ENCODE measurements at regions not wholly inside any gene's neighbourhood (a gene's known extent, or its start where the extent isn't known, plus 50 kb on each side); places are given as distances from the start of the nearest gene placed in this dataset.
"Not testable (repeated sequence)": the region's sequence is repeated elsewhere in the genome, so short reads cannot be mapped to it uniquely, and the experiment has no call there.

GRCh38 chr6:144364782-144365181, 79.6 kb downstream of the UTRN start (continued):
- TF ChIP-seq, protein P1, sequence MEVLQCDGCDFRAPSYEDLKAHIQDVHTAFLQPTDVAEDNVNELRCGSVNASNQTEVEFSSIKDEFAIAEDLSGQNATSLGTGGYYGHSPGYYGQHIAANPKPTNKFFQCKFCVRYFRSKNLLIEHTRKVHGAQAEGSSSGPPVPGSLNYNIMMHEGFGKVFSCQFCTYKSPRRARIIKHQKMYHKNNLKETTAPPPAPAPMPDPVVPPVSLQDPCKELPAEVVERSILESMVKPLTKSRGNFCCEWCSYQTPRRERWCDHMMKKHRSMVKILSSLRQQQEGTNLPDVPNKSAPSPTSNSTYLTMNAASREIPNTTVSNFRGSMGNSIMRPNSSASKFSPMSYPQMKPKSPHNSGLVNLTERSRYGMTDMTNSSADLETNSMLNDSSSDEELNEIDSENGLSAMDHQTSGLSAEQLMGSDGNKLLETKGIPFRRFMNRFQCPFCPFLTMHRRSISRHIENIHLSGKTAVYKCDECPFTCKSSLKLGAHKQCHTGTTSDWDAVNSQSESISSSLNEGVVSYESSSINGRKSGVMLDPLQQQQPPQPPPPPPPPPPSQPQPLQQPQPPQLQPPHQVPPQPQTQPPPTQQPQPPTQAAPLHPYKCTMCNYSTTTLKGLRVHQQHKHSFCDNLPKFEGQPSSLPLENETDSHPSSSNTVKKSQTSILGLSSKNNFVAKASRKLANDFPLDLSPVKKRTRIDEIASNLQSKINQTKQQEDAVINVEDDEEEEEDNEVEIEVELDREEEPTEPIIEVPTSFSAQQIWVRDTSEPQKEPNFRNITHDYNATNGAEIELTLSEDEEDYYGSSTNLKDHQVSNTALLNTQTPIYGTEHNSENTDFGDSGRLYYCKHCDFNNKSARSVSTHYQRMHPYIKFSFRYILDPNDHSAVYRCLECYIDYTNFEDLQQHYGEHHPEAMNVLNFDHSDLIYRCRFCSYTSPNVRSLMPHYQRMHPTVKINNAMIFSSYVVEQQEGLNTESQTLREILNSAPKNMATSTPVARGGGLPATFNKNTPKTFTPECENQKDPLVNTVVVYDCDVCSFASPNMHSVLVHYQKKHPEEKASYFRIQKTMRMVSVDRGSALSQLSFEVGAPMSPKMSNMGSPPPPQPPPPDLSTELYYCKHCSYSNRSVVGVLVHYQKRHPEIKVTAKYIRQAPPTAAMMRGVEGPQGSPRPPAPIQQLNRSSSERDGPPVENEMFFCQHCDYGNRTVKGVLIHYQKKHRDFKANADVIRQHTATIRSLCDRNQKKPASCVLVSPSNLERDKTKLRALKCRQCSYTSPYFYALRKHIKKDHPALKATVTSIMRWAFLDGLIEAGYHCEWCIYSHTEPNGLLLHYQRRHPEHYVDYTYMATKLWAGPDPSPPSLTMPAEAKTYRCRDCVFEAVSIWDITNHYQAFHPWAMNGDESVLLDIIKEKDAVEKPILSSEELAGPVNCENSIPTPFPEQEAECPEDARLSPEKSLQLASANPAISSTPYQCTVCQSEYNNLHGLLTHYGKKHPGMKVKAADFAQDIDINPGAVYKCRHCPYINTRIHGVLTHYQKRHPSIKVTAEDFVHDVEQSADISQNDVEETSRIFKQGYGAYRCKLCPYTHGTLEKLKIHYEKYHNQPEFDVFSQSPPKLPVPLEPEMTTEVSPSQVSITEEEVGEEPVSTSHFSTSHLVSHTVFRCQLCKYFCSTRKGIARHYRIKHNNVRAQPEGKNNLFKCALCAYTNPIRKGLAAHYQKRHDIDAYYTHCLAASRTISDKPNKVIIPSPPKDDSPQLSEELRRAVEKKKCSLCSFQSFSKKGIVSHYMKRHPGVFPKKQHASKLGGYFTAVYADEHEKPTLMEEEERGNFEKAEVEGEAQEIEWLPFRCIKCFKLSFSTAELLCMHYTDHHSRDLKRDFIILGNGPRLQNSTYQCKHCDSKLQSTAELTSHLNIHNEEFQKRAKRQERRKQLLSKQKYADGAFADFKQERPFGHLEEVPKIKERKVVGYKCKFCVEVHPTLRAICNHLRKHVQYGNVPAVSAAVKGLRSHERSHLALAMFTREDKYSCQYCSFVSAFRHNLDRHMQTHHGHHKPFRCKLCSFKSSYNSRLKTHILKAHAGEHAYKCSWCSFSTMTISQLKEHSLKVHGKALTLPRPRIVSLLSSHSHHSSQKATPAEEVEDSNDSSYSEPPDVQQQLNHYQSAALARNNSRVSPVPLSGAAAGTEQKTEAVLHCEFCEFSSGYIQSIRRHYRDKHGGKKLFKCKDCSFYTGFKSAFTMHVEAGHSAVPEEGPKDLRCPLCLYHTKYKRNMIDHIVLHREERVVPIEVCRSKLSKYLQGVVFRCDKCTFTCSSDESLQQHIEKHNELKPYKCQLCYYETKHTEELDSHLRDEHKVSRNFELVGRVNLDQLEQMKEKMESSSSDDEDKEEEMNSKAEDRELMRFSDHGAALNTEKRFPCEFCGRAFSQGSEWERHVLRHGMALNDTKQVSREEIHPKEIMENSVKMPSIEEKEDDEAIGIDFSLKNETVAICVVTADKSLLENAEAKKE (CRISPR knock-in tag; IDR thresholded peaks at IDR 0.05) = no peak

GRCh38 chr6:144365271-144365670, 80.1 kb downstream of the UTRN start:
- Histone ChIP-seq H4K20me1 (replicated peaks; ENCODE audit: insufficient read depth) (no peaks in the 10 kb centered on the region), H3K27me3 (ENCODE audit: insufficient read depth) (no peaks in the 10 kb centered on the region), H3K9me2 (ENCODE audit: insufficient read depth) (no peaks in the 10 kb centered on the region), H2AFZ (no peak overlapping the region), H3K4me3 (no peak overlapping the region), H3K4me2 (no peak overlapping the region), H3K27ac (ENCODE audit: low read depth) (no peak overlapping the region; the same call in 1 of the 2 replicates), H3K79me2 (replicated peaks; ENCODE audit: insufficient read depth) (peaks cover 67% of the 10 kb centered on the region), H3K36me3 (ENCODE audit: insufficient read depth) (no peaks in the 10 kb centered on the region), H3F3A (replicated peaks; ENCODE audit: low read depth) (no peaks in the 10 kb centered on the region), H3K4me1 (ENCODE audit: insufficient read depth) (peaks cover 6% of the 10 kb centered on the region; the same call in 1 of the 2 replicates)
- Mint-ChIP-seq H3K9me3 (peaks cover 13% of the 10 kb centered on the region), H3K4me3 (no peak overlapping the region), H3K27ac (peak overlapping the region; percentile 26; the same call in 1 of the 2 replicates), H3K36me3 (ENCODE audit: low read depth) (peaks cover 17% of the 10 kb centered on the region), H3K4me1 (peaks cover 15% of the 10 kb centered on the region), H3K27me3 (ENCODE audit: insufficient read depth, low read depth, poor library complexity) (peaks cover 3% of the 10 kb centered on the region)
- TF ChIP-seq ZNF331 (CRISPR knock-in tag; IDR thresholded peaks at IDR 0.05; ENCODE audit: low read depth) = no peak
- DNase-seq (ENCODE audit: low spot score) = no peak
- ATAC-seq = no peak

- DNase-seq (ENCODE audit: low spot score); H3K9me2 ChIP-seq (ENCODE audit: insufficient read depth); H3F3A ChIP-seq (replicated peaks; ENCODE audit: low read depth); ATAC-seq; H2AFZ ChIP-seq; H3K4me3 Mint-ChIP-seq; H3K27me3 Mint-ChIP-seq (ENCODE audit: insufficient read depth, low read depth, poor library complexity); H3K4me2 ChIP-seq; H3K4me3 ChIP-seq; H3K27me3 ChIP-seq (ENCODE audit: insufficient read depth); H3K27ac ChIP-seq (ENCODE audit: low read depth); H3K36me3 ChIP-seq (ENCODE audit: insufficient read depth); H3K27ac Mint-ChIP-seq; H4K20me1 ChIP-seq (replicated peaks; ENCODE audit: insufficient read depth): not testable (repeated sequence)
- Histone ChIP-seq H3K79me2 (replicated peaks; ENCODE audit: insufficient read depth) (peaks cover 72% of the 10 kb centered on the region), H3K4me1 (ENCODE audit: insufficient read depth) (peaks cover 15% of the 10 kb centered on the region)
- Mint-ChIP-seq H3K9me3 (peaks cover 13% of the 10 kb centered on the region), H3K4me1 (peaks cover 11% of the 10 kb centered on the region), H3K36me3 (ENCODE audit: low read depth) (peaks cover 26% of the 10 kb centered on the region)
Measured at GRCh38 chr6:144369696-144370095, 84.6 kb downstream of the UTRN start.

Measured in GM23338 (cell line).